ENCODE measurements at regions not wholly inside any gene's neighbourhood (a gene's known extent, or its start where the extent isn't known, plus 50 kb on each side); places are given as distances from the start of the nearest gene placed in this dataset.

DNA sequence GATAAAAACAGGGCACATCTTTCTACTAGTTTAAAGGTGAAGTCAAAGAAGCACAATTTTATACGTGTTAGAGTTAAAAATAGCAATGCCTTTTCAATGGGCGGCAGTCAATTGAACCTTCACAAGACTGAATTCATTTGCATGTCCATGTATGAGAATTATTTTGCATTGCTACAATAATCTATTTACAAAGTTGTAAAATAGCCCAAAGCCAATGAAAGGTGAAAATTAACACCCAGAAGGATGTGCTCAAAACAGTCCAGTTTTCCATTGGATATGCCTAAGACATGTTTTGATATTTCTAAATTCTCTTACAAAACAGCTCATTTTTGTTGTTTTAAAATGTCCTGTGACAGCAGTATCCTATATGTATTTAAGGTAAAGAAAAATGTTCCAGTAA lies 425.1 kb upstream of the SYT4 start:
- H3K27ac Mint-ChIP-seq (ENCODE audit: unreplicated experiment), result no peak overlapping the region
- Histone ChIP-seq H3K4me1 (ENCODE audit: insufficient read depth, low read length) (no peaks in the 10 kb centered on the region), H3K9me3 (ENCODE audit: insufficient read depth, low read depth, low read length) (no peaks in the 10 kb centered on the region), H3K4me3 (ENCODE audit: insufficient read depth, low read depth, low read length) (no peak overlapping the region), H3K4me2 (ENCODE audit: low read length) (no peak overlapping the region), H3K36me3 (ENCODE audit: insufficient read depth, low read length) (no peaks in the 10 kb centered on the region), H3K27ac (ENCODE audit: low read depth, low read length) (no peak overlapping the region), H3K79me2 (ENCODE audit: insufficient read depth, low read length) (no peaks in the 10 kb centered on the region), H3K9ac (ENCODE audit: low read length) (no peak overlapping the region), H3K27me3 (ENCODE audit: insufficient read depth, low read length) (no peaks in the 10 kb centered on the region), H2AFZ (ENCODE audit: low read depth, low read length) (no peak overlapping the region), H4K20me1 (ENCODE audit: insufficient read depth, low read length) (no peaks in the 10 kb centered on the region)
- FAIRE-seq, result no peak
- TF ChIP-seq, protein P1, sequence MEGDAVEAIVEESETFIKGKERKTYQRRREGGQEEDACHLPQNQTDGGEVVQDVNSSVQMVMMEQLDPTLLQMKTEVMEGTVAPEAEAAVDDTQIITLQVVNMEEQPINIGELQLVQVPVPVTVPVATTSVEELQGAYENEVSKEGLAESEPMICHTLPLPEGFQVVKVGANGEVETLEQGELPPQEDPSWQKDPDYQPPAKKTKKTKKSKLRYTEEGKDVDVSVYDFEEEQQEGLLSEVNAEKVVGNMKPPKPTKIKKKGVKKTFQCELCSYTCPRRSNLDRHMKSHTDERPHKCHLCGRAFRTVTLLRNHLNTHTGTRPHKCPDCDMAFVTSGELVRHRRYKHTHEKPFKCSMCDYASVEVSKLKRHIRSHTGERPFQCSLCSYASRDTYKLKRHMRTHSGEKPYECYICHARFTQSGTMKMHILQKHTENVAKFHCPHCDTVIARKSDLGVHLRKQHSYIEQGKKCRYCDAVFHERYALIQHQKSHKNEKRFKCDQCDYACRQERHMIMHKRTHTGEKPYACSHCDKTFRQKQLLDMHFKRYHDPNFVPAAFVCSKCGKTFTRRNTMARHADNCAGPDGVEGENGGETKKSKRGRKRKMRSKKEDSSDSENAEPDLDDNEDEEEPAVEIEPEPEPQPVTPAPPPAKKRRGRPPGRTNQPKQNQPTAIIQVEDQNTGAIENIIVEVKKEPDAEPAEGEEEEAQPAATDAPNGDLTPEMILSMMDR (IDR thresholded peaks at IDR 0.05; ENCODE audit: insufficient read depth, low read depth, low read length), result no peak
- TF ChIP-seq EZH2 (IDR thresholded peaks at IDR 0.05; ENCODE audit: insufficient read depth, low read length), result no peak
- H3K4me1 Mint-ChIP-seq (ENCODE audit: low read depth, unreplicated experiment), result no peaks in the 10 kb centered on the region
- no peak for DNase-seq (ENCODE audit: low read depth)
- H3K36me3 Mint-ChIP-seq (ENCODE audit: low read depth, unreplicated experiment), result no peaks in the 10 kb centered on the region
- no peaks in the 10 kb centered on the region for H3K9me3 Mint-ChIP-seq (ENCODE audit: unreplicated experiment)
- no peak overlapping the region for H3K4me3 Mint-ChIP-seq (ENCODE audit: unreplicated experiment)
- H3K27me3 Mint-ChIP-seq (ENCODE audit: low read depth, unreplicated experiment), result no peaks in the 10 kb centered on the region

GRCh38 chr18:43703050-43703449 lies 425.8 kb upstream of the SYT4 start:
- Histone ChIP-seq H4K20me1 (ENCODE audit: insufficient read depth, low read length) (no peaks in the 10 kb centered on the region), H3K4me1 (ENCODE audit: insufficient read depth, low read length) (no peaks in the 10 kb centered on the region), H3K9ac (ENCODE audit: low read length) (no peak overlapping the region), H3K27me3 (ENCODE audit: insufficient read depth, low read length) (no peaks in the 10 kb centered on the region), H3K9me3 (ENCODE audit: insufficient read depth, low read depth, low read length) (no peaks in the 10 kb centered on the region), H2AFZ (ENCODE audit: low read depth, low read length) (no peak overlapping the region), H3K4me2 (ENCODE audit: low read length) (no peak overlapping the region), H3K4me3 (ENCODE audit: insufficient read depth, low read depth, low read length) (no peak overlapping the region), H3K79me2 (ENCODE audit: insufficient read depth, low read length) (no peaks in the 10 kb centered on the region), H3K27ac (ENCODE audit: low read depth, low read length) (no peak overlapping the region), H3K36me3 (ENCODE audit: insufficient read depth, low read length) (no peaks in the 10 kb centered on the region)
- DNase-seq (ENCODE audit: low read depth) (no peak), FAIRE-seq (no peak)
- no peaks in the 10 kb centered on the region for H3K4me1 Mint-ChIP-seq (ENCODE audit: low read depth, unreplicated experiment)
- H3K27ac Mint-ChIP-seq (ENCODE audit: unreplicated experiment), result no peak overlapping the region
- no peaks in the 10 kb centered on the region for H3K36me3 Mint-ChIP-seq (ENCODE audit: low read depth, unreplicated experiment)
- no peak overlapping the region for H3K4me3 Mint-ChIP-seq (ENCODE audit: unreplicated experiment)
- no peak for TF ChIP-seq EZH2 (IDR thresholded peaks at IDR 0.05; ENCODE audit: insufficient read depth, low read length)
- TF ChIP-seq, protein P1 (IDR thresholded peaks at IDR 0.05; ENCODE audit: insufficient read depth, low read depth, low read length), result no peak
- no peaks in the 10 kb centered on the region for H3K9me3 Mint-ChIP-seq (ENCODE audit: unreplicated experiment)
- no peaks in the 10 kb centered on the region for H3K27me3 Mint-ChIP-seq (ENCODE audit: low read depth, unreplicated experiment)

DNA sequence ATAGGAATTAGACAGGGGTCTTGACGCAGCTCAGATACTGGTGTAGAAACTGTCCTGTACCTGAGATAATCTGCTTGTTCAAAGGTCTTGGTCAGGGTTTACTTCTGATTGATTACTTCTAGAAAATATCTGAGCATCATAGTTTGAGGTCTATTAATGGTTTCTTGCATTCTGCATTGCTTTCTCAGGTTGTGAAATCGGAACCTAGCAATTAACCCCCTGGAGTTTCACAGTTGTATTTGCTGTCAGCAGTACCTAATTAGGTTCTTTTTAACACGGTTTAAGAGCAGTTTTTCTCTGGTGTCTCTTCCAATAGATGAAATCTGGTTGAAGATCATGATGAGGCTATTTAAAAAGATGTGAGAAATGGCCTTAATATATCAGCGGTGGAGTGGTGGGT lies 428.6 kb upstream of the SYT4 start:
- Histone ChIP-seq H3K9me3 (ENCODE audit: insufficient read depth, low read depth, low read length) (no peaks in the 10 kb centered on the region), H3K4me3 (ENCODE audit: insufficient read depth, low read depth, low read length) (no peak overlapping the region), H2AFZ (ENCODE audit: low read depth, low read length) (no peak overlapping the region), H3K79me2 (ENCODE audit: insufficient read depth, low read length) (no peaks in the 10 kb centered on the region), H3K9ac (ENCODE audit: low read length) (no peak overlapping the region), H3K36me3 (ENCODE audit: insufficient read depth, low read length) (no peaks in the 10 kb centered on the region), H4K20me1 (ENCODE audit: insufficient read depth, low read length) (no peaks in the 10 kb centered on the region), H3K4me1 (ENCODE audit: insufficient read depth, low read length) (no peaks in the 10 kb centered on the region), H3K4me2 (ENCODE audit: low read length) (no peak overlapping the region), H3K27ac (ENCODE audit: low read depth, low read length) (no peak overlapping the region), H3K27me3 (ENCODE audit: insufficient read depth, low read length) (no peaks in the 10 kb centered on the region)
- Mint-ChIP-seq H3K9me3 (ENCODE audit: unreplicated experiment) (no peaks in the 10 kb centered on the region), H3K4me3 (ENCODE audit: unreplicated experiment) (no peak overlapping the region), H3K4me1 (ENCODE audit: low read depth, unreplicated experiment) (no peaks in the 10 kb centered on the region), H3K27ac (ENCODE audit: unreplicated experiment) (no peak overlapping the region), H3K36me3 (ENCODE audit: low read depth, unreplicated experiment) (no peaks in the 10 kb centered on the region), H3K27me3 (ENCODE audit: low read depth, unreplicated experiment) (no peaks in the 10 kb centered on the region)
- TF ChIP-seq, protein P1 (IDR thresholded peaks at IDR 0.05; ENCODE audit: insufficient read depth, low read depth, low read length), result no peak
- no peak for TF ChIP-seq EZH2 (IDR thresholded peaks at IDR 0.05; ENCODE audit: insufficient read depth, low read length)
- FAIRE-seq, result no peak
- no peak for DNase-seq (ENCODE audit: low read depth)
